NCI-H2196 treated with DMSO at 0.1 percent for 48 hours (cell line): ENCODE measurements at regions not wholly inside any gene's neighbourhood (a gene's known extent, or its start where the extent isn't known, plus 50 kb on each side); places are given as distances from the start of the nearest gene placed in this dataset.

Source experiments
- DNase-seq: peaks from one replicate; lab custom pipeline; 2025; ENCODE audit not compliant: unreplicated experiment; lab: John Stamatoyannopoulos, UW

DNA sequence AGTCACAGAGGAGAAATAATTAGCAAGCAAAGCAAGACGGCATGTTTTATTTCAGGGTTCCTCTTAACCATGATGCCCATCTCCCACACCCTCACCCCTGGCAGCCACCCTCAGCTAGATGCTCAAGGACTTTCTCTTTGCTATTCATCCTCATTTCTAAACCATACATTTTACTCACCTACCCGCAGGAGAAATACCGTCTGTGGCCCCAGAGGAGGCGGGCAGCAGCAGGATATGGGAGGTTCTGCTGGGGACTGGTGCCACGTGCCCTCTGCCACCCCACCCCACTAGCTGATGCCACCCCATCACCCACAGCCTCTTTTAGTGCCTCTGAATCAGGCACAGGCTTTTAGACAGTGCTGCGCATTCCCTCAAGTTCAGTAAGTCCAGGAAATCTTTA lies 168.7 kb upstream of the ITGB1 start:
- DNase-seq: no peak

DNA sequence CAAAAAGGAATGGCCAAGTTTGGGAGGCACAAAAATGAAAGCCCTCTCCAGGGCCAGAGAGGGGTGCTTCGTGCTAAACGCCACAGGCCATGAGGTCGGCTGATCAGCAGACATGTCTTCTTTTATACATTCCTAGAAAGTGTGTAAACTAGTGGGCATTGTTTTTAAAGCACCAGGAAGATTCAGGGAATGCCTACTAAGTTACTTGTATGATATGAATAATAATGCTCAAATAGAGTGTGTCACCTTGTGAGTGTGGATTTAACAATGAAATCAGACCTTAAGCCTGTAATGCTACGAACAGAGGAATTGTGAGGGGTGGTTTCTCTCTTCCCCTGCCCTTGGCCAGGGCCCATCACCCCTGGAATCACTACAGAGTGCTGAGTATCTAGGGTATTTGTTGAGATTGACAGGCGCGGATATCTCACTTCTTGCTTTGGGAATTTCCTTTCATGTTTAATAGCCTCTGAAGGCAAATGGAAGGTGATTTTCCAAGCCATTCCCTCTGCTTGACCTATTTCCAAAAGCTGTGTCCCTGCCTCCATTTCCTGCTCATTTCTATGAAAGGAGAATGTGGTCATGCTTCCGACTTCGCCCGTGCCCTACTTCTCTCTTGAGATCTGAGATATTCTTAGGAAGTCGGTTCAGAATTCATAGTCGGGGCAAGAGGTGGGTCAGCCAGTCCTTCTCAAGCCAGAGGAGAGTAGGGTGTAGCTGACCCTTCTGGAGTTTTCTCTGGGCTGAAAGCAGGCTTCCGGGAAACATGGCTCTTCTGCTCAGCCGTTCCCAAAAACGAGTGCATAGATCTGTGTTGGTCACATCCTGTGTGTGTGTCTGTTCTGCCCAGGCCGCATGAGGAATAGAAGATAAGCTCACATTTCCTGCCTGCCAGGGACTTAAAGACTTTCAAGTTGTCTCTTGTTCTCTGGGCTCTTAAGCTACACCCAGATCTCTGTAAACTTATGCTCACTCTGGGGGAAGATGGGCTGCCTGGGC lies 167.8 kb upstream of the ITGB1 start:
- no peak for DNase-seq

DNA sequence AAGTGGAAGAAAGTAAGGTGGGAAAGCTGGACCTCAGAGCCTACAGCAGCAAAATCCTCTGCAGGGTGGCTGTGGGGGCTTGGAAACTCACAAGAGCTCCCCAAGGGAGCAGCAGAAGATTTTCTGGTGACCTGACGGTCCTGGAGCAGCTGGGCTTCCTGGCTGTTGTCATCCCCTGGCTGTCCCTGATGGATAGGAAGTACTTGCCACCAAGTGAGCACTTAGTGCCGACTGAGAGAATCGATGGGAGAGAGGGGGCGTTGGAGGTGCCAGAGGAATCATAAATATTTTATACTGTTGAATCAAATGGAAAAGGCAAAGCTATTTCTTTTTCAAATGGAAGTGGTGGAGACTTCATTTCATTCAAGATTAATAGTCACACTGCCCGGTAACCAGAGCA lies 167.1 kb upstream of the ITGB1 start:
- no peak for DNase-seq

DNA sequence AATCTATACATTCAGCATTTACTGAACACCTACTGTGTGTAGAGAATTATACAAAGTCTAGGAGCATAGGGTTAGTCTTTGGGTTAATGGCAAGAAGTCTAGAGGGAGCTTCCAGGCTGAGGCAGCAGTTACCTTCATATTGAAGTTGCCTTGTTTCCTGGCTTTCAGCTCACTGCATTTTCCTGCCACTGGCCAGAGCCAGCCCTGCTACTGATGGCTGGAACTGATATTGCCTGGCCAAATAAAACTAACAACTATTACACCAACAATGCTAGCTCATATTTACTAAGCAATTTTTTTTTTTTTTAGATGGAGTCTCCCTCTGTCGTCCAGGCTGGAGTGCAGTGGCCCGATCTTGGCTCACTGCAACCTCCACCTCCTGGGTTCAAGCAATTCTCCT lies 165.7 kb upstream of the ITGB1 start:
- DNase-seq: no peak

GRCh38 chr10:33122014-33122809 lies 164.2 kb upstream of the ITGB1 start:
- no peak for DNase-seq

DNA sequence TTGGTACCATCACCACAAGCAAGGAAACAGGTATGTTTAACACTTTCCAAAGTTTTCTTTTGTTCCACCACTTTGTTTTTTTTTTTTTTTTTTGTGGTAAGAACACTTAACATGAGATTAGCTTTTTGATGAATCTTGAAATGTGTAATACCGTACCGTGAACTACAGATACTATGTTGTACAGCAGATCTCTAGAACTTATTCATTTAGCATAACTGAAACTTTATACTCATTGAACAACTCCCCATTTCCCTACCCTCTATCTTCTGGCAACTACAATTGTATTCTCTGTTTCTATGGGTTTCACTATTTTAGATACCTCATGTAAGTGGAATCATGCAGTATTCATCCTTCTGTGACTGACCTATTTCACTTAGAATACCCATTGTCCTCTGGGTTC lies 162.7 kb upstream of the ITGB1 start:
- DNase-seq: no peak

GRCh38 chr10:33120275-33120674 lies 162.2 kb upstream of the ITGB1 start:
- no peak for DNase-seq

- no peak for DNase-seq
Observed at GRCh38 chr10:33117816-33118215, 159.8 kb upstream of the ITGB1 start.

DNA sequence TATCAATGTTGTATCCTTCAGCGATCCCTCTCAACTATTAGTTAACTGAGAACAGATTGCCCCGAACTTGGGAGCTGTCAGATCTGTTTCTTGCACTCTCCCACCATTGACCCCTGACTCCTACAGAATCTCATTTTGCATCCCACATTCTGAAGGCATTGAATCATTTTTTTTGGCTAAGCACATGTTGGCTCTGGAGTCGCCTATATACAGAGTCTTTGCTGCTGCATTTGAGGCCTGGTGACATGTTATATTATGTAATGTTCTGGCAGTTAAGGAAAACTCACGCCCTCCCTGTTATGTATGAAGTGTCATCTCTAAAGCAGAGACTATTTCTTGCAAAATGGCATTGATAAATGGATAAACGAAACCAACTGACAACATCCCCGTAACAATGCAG lies 159.2 kb upstream of the ITGB1 start:
- no peak for DNase-seq

- DNase-seq: no peak
Observed at GRCh38 chr10:33115738-33116719, 158.0 kb upstream of the ITGB1 start.

DNA sequence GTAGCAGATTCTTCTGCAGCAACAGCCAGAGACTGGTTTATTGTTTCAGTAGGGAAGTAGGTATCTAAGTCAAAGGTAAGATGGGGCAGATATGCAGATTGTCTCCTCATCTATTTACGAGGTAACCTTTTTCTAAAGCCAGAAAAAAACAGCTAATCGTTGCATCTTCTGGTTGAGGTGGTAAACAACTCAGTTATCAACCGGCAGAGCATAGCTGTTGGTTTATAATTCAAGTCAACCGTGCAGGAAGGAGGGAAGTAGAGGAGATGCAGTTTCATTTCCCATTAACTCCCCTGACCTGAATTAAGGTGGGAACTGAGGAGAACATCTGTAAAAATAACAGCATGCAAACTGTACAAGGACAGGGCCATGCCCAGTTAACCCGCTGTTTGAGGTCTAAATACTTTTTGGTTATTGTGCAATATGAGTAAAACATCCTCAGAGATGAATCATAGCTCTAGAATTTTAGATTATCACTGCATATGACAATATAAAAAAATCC lies 156.5 kb upstream of the ITGB1 start:
- DNase-seq: no peak

GRCh38 chr10:33113466-33113865 lies 155.4 kb upstream of the ITGB1 start:
- DNase-seq: no peak

GRCh38 chr10:33112831-33113455 lies 154.9 kb upstream of the ITGB1 start:
- no peak for DNase-seq

GRCh38 chr10:33111488-33112051 lies 153.5 kb upstream of the ITGB1 start:
- no peak for DNase-seq

GRCh38 chr10:33109788-33110469 lies 151.9 kb upstream of the ITGB1 start:
- DNase-seq: no peak

DNA sequence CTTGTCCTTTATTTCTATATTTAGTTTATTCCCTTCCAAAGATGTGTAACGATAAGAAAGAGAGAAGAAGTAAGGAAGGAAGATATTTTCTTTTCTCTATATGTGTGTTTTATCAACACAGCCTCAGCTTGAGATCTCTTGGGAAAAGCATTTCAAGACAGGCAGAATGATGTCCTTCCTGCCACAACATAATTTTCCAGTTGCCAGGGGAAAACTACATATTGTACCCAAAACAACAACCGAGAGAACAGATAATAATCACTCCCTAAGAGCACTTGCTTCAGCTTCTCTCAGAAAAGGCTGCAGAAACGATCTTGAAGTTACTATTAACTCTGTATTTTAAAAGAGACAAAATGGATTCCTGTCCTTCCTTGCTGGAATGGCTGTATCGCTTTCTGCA lies 151.4 kb upstream of the ITGB1 start:
- DNase-seq: no peak

GRCh38 chr10:33107953-33108352 lies 149.9 kb upstream of the ITGB1 start:
- DNase-seq: no peak

DNA sequence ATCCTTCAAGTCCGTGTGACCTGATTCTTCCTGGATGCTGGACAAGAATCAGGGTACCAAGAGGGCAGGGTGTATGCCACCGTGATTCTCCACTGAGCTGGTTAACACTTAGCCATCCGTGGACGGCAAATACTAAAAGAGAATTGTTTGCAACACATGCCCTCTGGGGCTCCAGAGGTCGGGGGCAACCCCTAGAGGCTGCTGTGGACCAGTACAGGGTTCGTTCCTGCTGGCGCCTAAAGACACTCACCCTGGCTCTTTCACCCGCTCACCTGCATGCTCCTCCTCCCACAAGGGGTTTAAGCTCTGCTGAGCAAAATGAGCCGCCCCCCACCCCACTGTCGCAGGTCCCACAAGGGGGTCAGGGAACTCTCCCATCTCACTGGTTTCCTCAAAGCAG lies 148.7 kb upstream of the ITGB1 start:
- DNase-seq: no peak

DNA sequence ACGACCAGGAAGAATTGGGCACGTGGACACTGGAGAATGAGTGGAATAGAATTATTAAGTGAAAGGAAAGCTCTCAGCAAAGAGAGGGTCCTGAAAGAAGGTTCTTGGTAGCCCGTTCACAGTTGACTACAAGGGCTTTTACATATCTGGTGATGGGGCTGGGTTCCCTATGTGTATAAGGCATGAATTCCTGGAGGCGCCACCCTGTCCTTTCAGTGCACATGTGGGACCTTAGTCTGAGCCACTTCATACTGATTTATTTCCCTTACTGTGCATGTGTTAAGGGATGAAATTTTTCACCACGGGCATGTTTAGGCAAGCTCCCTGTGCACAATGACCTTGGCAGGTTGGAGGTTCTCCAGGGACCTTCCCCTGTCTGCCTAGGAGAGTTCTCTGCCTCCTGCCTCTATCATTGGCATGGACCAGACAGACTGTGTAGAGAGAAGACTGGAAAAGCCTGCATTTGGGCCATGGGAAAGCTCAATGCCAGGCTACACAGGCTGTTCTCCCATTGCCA lies 145.9 kb upstream of the ITGB1 start:
- no peak for DNase-seq
